Nephron (organoid): ENCODE measurements at regions not wholly inside any gene's neighbourhood (a gene's known extent, or its start where the extent isn't known, plus 50 kb on each side); places are given as distances from the start of the nearest gene placed in this dataset.
A peak's percentile ranks its signal among the peaks of the same experiment; 100 is the strongest.

Experiments used
- H3K27ac Mint-ChIP-seq, 3 experiments: 2 replicates each; pipeline ENCODE4 v1.8.0; 2020; ENCODE audit warnings: mixed read lengths in 3 of 3, mild to moderate bottlenecking in 2 of 3, moderate library complexity in 1 of 3
- H3K27me3 Mint-ChIP-seq: 2 replicates; pipeline ENCODE4 v1.8.0; 2021; ENCODE audit warnings: low read depth, mild to moderate bottlenecking, moderate library complexity, mixed read lengths
- H3K36me3 Mint-ChIP-seq: 2 replicates; pipeline ENCODE4 v1.8.0; 2020; ENCODE audit warnings: low read depth, mixed read lengths
- H3K4me1 Mint-ChIP-seq: 2 replicates; pipeline ENCODE4 v1.8.0; 2020; ENCODE audit warnings: mixed read lengths
- H3K4me3 Mint-ChIP-seq, 3 experiments: 2 replicates each; pipeline ENCODE4 v1.8.0; 2020; ENCODE audit warnings: mild to moderate bottlenecking in 3 of 3, mixed read lengths in 3 of 3, moderate library complexity in 2 of 3
- H3K9me3 Mint-ChIP-seq: 2 replicates; pipeline ENCODE4 v1.8.0; 2020; ENCODE audit warnings: mixed read lengths
- TF ChIP-seq, protein P1 (sequence below), 3 experiments: fragments of 200-600 bp; sonication (generic); IDR thresholded peaks; one replicate each; pipeline ENCODE4 v1.5.0; 2021; ENCODE audit warnings: antibody characterized with exemption in 3 of 3; ENCODE audit not compliant: unreplicated experiment in 3 of 3

DNA sequence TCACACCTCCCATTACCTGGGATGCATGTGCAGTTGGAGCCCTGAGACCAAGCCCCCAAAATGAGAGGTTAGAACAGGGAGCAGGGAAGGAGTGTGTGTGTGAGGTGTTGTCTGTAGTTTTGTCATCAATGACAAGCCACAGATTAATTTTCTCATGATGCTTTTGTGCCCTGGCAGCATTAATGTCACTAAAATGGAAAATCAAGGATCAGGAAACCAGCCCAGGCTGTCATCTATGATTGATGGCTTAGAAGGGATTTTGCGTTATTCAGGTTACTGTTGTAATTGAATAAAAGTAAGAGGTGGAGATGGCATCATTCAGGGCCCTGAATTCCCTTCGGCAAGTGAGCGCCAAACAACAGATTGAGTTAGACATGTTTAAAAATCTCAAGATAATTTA lies 130.5 kb upstream of the C1QTNF7 start:
- Mint-ChIP-seq H3K9me3 (no peaks in the 10 kb centered on the region), H3K36me3 (no peaks in the 10 kb centered on the region), H3K4me3 (no peak overlapping the region), H3K27ac (no peak overlapping the region), H3K4me1 (peaks cover 14% of the 10 kb centered on the region), H3K27me3 (peaks cover 3% of the 10 kb centered on the region)
- TF ChIP-seq, protein P1, sequence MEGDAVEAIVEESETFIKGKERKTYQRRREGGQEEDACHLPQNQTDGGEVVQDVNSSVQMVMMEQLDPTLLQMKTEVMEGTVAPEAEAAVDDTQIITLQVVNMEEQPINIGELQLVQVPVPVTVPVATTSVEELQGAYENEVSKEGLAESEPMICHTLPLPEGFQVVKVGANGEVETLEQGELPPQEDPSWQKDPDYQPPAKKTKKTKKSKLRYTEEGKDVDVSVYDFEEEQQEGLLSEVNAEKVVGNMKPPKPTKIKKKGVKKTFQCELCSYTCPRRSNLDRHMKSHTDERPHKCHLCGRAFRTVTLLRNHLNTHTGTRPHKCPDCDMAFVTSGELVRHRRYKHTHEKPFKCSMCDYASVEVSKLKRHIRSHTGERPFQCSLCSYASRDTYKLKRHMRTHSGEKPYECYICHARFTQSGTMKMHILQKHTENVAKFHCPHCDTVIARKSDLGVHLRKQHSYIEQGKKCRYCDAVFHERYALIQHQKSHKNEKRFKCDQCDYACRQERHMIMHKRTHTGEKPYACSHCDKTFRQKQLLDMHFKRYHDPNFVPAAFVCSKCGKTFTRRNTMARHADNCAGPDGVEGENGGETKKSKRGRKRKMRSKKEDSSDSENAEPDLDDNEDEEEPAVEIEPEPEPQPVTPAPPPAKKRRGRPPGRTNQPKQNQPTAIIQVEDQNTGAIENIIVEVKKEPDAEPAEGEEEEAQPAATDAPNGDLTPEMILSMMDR (IDR thresholded peaks at IDR 0.05; ENCODE audit: unreplicated experiment in 3 of 3): no peak

DNA sequence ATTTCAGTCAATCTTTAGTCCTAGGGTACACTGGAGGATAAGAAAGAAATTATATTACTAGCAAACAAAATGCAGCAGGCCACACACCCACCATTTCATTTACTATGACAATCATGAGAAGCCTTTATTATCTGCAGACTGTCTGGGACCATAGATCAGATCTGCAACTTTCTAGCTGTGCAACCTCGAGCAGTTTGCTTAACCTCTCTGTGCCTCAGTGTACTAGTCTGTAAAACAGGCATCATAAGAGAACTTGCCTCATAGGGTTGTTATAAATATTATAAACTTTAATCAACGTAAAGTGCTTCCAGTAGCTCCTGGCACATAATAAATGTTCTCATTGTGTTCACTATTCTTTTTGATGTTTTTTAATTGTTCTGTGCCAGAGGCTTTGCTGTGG lies 128.2 kb upstream of the C1QTNF7 start:
- peaks cover 29% of the 10 kb centered on the region for H3K4me1 Mint-ChIP-seq
- H3K9me3 Mint-ChIP-seq: no peaks in the 10 kb centered on the region
- no peaks in the 10 kb centered on the region for H3K36me3 Mint-ChIP-seq
- TF ChIP-seq, protein P1 (IDR thresholded peaks at IDR 0.05; ENCODE audit: unreplicated experiment in 3 of 3): no peak
- no peak overlapping the region for H3K27ac Mint-ChIP-seq
- H3K27me3 Mint-ChIP-seq: peaks cover 8% of the 10 kb centered on the region
- H3K4me3 Mint-ChIP-seq: no peak overlapping the region

DNA sequence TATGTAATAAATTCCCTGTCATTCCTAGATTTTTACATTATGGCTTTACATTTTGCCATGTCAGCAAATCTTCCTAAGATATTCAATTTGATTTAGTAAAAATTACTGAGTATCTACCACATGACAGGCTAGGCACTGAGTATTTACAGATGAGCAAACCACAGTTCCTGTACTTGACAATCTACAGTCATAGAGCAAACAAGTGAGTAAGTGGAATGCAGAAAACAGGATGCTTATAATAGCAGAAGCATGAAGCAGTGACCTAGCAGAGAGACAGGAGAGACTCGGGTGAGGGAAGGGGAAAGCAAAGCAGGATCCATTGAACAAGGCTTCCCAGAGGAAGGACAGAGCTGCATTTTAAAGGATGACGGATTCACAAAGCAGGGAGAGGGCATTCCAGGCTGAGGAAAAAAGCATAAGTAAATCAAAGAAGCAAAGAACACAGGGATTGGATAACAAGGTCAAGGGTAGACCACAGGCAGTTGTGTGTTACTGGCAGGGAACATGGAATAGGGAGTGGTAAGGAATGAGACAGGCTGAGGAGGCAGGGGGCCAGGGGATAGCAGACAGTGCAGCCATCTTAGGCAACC lies 124.7 kb upstream of the C1QTNF7 start:
- Mint-ChIP-seq H3K27me3 (peaks cover 8% of the 10 kb centered on the region), H3K36me3 (no peaks in the 10 kb centered on the region), H3K27ac (peak overlapping the region; percentile 26 to 65 (median 28)), H3K9me3 (no peaks in the 10 kb centered on the region), H3K4me1 (peaks cover 32% of the 10 kb centered on the region), H3K4me3 (peak overlapping the region in 1 of 3 experiments; percentile 7)
- TF ChIP-seq, protein P1 (IDR thresholded peaks at IDR 0.05; ENCODE audit: unreplicated experiment in 3 of 3): no peak

DNA sequence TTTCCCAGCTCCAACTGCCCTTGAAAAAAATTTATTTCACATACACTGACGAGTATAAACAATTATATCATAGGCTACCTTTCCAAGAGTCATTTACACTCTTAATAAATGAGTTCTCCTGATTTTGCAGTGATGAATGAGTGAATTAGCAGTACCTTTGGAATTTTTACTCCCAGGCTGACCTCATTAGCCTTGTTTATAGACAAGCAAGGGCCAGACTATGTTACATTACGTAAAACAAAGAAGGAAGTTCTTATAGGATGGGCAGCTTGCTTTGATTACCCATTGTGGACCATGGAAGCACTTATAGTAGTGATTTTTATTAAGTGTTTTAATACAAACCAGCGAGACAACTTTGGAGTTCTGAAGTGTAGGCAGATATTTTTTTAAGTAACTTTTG lies 112.9 kb upstream of the C1QTNF7 start:
- Mint-ChIP-seq H3K9me3 (peaks cover 5% of the 10 kb centered on the region), H3K36me3 (no peaks in the 10 kb centered on the region), H3K27me3 (no peaks in the 10 kb centered on the region), H3K4me3 (no peak overlapping the region), H3K27ac (no peak overlapping the region), H3K4me1 (peaks cover 14% of the 10 kb centered on the region)
- TF ChIP-seq, protein P1 (IDR thresholded peaks at IDR 0.05; ENCODE audit: unreplicated experiment in 3 of 3): no peak

DNA sequence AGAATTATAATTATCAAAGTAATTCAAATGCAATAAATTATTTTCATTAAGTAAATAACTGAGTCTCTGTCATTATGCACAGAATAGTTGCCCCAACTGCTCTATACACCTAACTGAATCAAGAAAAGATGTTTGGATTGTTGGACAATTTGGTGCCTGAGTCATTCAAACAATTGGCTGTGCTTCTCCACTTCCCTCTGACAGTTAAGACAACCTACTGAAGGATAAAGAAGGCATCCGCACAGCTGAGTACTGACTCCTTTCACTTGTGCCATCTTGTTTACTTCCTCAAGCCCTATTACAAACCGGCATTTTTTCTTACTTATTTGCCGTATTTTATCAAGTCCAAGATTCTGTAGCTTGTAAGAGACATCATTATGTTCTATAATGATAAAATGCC lies 110.6 kb upstream of the C1QTNF7 start:
- Mint-ChIP-seq H3K27me3 (peaks cover 5% of the 10 kb centered on the region), H3K27ac (no peak overlapping the region), H3K4me1 (peaks cover 20% of the 10 kb centered on the region), H3K9me3 (no peaks in the 10 kb centered on the region), H3K36me3 (no peaks in the 10 kb centered on the region), H3K4me3 (no peak overlapping the region)
- TF ChIP-seq, protein P1 (IDR thresholded peaks at IDR 0.05; ENCODE audit: unreplicated experiment in 3 of 3): no peak

DNA sequence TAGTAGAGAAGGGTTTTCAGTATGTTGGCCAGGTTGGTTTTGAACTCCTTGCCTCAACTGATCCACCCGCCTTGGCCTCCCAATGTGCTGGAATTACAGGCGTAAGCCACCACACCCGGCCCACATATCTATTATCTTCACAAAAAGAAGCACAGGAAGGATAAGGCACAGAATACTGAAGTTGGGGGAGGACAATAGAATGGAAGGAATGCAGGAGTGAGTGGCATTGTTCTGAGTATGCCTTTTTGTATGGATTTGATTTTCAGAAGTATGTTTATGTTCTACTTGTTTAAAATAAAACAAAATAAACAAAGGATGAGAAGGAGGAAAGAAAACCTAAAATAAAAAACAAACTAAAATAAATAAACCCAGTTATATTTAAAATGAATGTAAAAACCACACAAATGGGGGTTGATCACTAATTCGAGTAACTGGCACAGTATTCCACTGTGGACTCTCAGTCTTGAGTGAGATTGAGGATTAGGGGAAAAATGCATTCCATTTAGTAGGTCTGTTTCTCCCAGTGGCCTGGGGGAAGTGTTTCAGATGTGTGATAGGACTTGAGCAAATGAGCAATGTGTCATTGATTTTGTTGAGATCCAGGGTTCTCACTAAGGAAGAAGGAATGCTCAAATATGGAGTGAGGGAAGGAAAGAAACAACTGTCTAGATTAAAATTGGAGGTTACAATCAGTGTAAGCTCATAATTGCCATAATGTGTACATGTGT lies 109.0 kb upstream of the C1QTNF7 start:
- Mint-ChIP-seq H3K27me3 (peaks cover 7% of the 10 kb centered on the region), H3K4me1 (peaks cover 21% of the 10 kb centered on the region), H3K9me3 (no peaks in the 10 kb centered on the region), H3K36me3 (no peaks in the 10 kb centered on the region), H3K27ac (no peak overlapping the region), H3K4me3 (no peak overlapping the region)
- TF ChIP-seq, protein P1 (IDR thresholded peaks at IDR 0.05; ENCODE audit: unreplicated experiment in 3 of 3): no peak
